AG04450 (cell line): ENCODE measurements at regions not wholly inside any gene's neighbourhood (a gene's known extent, or its start where the extent isn't known, plus 50 kb on each side); places are given as distances from the start of the nearest gene placed in this dataset.
"Not testable (repeated sequence)": the region's sequence is repeated elsewhere in the genome, so short reads cannot be mapped to it uniquely, and the experiment has no call there.

Experiments
- CTCF ChIA-PET: fragments of 300-600, 350-600 bp; formaldehyde crosslinking; extraction: SDS; loops from one replicate; lab custom pipeline; 2022; ENCODE audit warnings: antibody characterized with exemption, inconsistent platforms; lab: Charles Lee
- POLR2A ChIA-PET: fragments of 350-600 bp; formaldehyde crosslinking; extraction: SDS; loops from one replicate; lab custom pipeline; 2021; ENCODE audit warnings: antibody characterized with exemption, inconsistent platforms; lab: Yijun Ruan, JAX
- DNase-seq: peaks from one replicate; pipeline ENCODE4 v3.0.0-alpha.2; 2011; ENCODE audit warnings: low read depth, low spot score
- H3K27ac ChIP-seq: one replicate; pipeline ENCODE4 v1.5.1; 2012; ENCODE audit warnings: low read depth, low read length, control low read depth
- H3K27me3 ChIP-seq: one replicate; pipeline ENCODE4 v1.6.0; 2012; ENCODE audit warnings: low read length; ENCODE audit not compliant: control insufficient read depth, insufficient read depth
- H3K4me3 ChIP-seq: 2 replicates; pipeline ENCODE4 v1.5.1; 2011; ENCODE audit warnings: mild to moderate bottlenecking, low read depth, low read length, control low read depth
- H3K9me3 ChIP-seq: 2 replicates; pipeline ENCODE4 v1.5.1; 2012; ENCODE audit warnings: low read length; ENCODE audit not compliant: control insufficient read depth, insufficient read depth
- CTCF ChIP-seq: IDR thresholded peaks from 2 replicates; pipeline ENCODE4 v1.5.1; 2011; ENCODE audit warnings: low read depth, low read length, control low read depth, inconsistent platforms

- peaks cover 3% of the 10 kb centered on the region; the same call in 1 of the 2 replicates for H3K9me3 ChIP-seq
- H3K27me3 ChIP-seq: no peaks in the 10 kb centered on the region
- H3K4me3 ChIP-seq: no peak overlapping the region
- no peak for DNase-seq
- no peak overlapping the region for H3K27ac ChIP-seq
- TF ChIP-seq CTCF: no peak
- CTCF ChIA-PET: no interaction called here
- POLR2A ChIA-PET: no interaction called here
These were observed 721.9 kb upstream of the HS3ST5 start for GRCh38 chr6:115064680-115065079.

GRCh38 chr6:115060581-115060980, 717.8 kb upstream of the HS3ST5 start:
- Histone ChIP-seq H3K27ac (no peak overlapping the region), H3K9me3 (peaks cover 6% of the 10 kb centered on the region), H3K27me3 (no peaks in the 10 kb centered on the region), H3K4me3 (no peak overlapping the region)
- no peak for DNase-seq
- no peak for TF ChIP-seq CTCF
- ChIA-PET POLR2A (no interaction called here), CTCF (no interaction called here)

- Histone ChIP-seq H3K27ac (no peak overlapping the region), H3K27me3 (no peaks in the 10 kb centered on the region), H3K4me3 (no peak overlapping the region), H3K9me3 (peaks cover 6% of the 10 kb centered on the region)
- no peak for DNase-seq
- POLR2A ChIA-PET: no interaction called here
- TF ChIP-seq CTCF: no peak
- CTCF ChIA-PET: no interaction called here
These were observed 715.8 kb upstream of the HS3ST5 start for GRCh38 chr6:115058414-115059211.

- TF ChIP-seq CTCF: no peak
- no peak overlapping the region for H3K27ac ChIP-seq
- CTCF ChIA-PET: no interaction called here
- H3K27me3 ChIP-seq: no peaks in the 10 kb centered on the region
- H3K4me3 ChIP-seq: no peak overlapping the region
- POLR2A ChIA-PET: no interaction called here
- DNase-seq: no peak
- H3K9me3 ChIP-seq: peaks cover 2% of the 10 kb centered on the region; the same call in 1 of the 2 replicates
These were observed 712.8 kb upstream of the HS3ST5 start for GRCh38 chr6:115055579-115055978.

- H3K27ac ChIP-seq, H3K9me3 ChIP-seq, DNase-seq, POLR2A ChIA-PET, H3K4me3 ChIP-seq, H3K27me3 ChIP-seq, CTCF ChIA-PET: not testable (repeated sequence)
These were observed 711.4 kb upstream of the HS3ST5 start for GRCh38 chr6:115054242-115054641.
